AG09319 (cell line): ENCODE measurements at regions not wholly inside any gene's neighbourhood (a gene's known extent, or its start where the extent isn't known, plus 50 kb on each side); places are given as distances from the start of the nearest gene placed in this dataset.
A peak's percentile ranks its signal among the peaks of the same experiment; 100 is the strongest.

Experiments used
- DNase-seq: peaks from one replicate; pipeline ENCODE4 v3.0.0-alpha.2; 2010; ENCODE audit warnings: low read depth; ENCODE audit errors: extremely low read depth
- CTCF ChIP-seq: IDR thresholded peaks from 2 replicates; pipeline ENCODE4 v1.5.1; 2011; ENCODE audit warnings: low read depth, mild to moderate bottlenecking, inconsistent platforms, low read length, moderate library complexity

- TF ChIP-seq CTCF = no peak
- DNase-seq = no peak
These were observed 153.8 kb upstream of the ZNF236 start for GRCh38 chr18:76668546-76668945.

- TF ChIP-seq CTCF = no peak
- no peak for DNase-seq
These were observed 154.2 kb upstream of the ZNF236 start for GRCh38 chr18:76668119-76668518.

GRCh38 chr18:76667603-76668002, 154.8 kb upstream of the ZNF236 start:
- TF ChIP-seq CTCF = no peak

GRCh38 chr18:76662626-76663025, 159.7 kb upstream of the ZNF236 start:
- no peak for TF ChIP-seq CTCF
- DNase-seq = no peak

More at GRCh38 chr18:76667603-76668002, 154.8 kb upstream of the ZNF236 start:
- DNase-seq = no peak

- no peak for TF ChIP-seq CTCF
- DNase-seq = no peak
These were observed 161.7 kb upstream of the ZNF236 start for GRCh38 chr18:76660571-76661192.

- peak; percentile 19 for TF ChIP-seq CTCF
- no peak for DNase-seq
These were observed 163.6 kb upstream of the ZNF516 start for GRCh38 chr18:76658627-76659026.

- no peak for TF ChIP-seq CTCF
- DNase-seq = no peak
These were observed 162.9 kb upstream of the ZNF516 start for GRCh38 chr18:76657911-76658470.
